SKM-1 treated with dmso at 0.1 percent for 144 hours (cell line): ENCODE measurements at regions not wholly inside any gene's neighbourhood (a gene's known extent, or its start where the extent isn't known, plus 50 kb on each side); places are given as distances from the start of the nearest gene placed in this dataset.
"Not testable (repeated sequence)": the region's sequence is repeated elsewhere in the genome, so short reads cannot be mapped to it uniquely, and the experiment has no call there.

ENCODE experiments used
- DNase-seq: peaks from one replicate; lab custom pipeline; 2025; ENCODE audit not compliant: unreplicated experiment; lab: John Stamatoyannopoulos, UW

GRCh38 chr14:27211741-27212140, 613.9 kb upstream of the NOVA1 start:
- no peak for DNase-seq

- DNase-seq, result no peak
Measured at GRCh38 chr14:27222671-27223070, 624.8 kb upstream of the NOVA1 start.

GRCh38 chr14:27223906-27224305, 626.1 kb upstream of the NOVA1 start:
- no peak for DNase-seq

DNA sequence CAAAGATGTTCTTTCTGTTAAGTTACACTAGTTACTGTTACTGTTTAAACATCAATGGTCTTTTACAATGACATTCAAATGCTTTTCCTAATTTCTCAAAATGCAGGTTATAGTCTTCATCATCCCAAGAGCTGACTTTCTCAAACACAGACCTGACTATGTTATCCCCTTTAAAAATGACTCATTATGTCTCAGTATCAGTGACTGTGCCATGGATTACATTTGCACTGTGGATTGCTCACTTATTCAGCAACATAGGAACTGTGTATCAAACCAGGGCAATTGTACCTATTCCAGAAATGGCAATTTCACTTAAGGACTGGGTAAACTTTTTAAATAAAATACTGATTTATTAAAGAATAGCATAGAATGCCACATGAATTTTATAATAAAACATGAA, 630.2 kb upstream of the NOVA1 start:
- DNase-seq, result no peak

DNA sequence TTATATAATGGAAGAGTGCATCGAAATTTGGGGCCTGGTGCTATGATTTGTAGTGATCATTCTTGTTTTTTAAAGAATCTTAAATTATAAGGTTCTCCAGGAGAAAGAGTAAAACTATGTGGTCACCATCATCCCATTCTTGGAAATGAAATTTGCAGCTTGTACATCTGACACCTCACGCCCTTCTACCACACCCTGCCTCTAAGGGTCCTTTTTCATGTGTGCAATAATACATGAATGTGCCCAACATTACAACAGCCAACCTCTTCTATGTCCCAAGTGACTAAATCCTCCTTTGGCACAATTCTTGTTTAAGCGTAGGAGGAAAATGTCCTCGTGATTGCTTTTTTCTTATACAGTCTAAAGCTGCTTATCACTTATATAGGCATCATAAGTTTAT, 636.5 kb upstream of the NOVA1 start:
- DNase-seq, result no peak

DNA sequence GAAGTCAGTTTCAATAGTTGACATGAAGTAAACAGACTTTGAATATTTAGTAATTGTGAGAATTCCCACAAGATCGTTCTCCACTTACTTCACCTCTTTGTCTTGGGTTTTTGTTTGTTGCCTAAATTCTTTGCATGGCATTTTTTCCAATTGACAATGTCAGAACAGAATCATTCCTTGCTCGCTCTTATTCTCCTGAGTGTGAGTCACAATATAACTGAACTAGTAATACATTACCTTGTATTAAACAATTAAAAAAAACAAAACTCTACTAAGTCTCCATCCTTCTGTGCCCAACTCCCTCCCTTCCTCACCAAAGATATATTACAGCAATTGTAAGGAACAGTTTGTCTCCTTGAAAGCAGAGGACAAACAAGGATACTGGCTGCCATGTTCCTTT, 638.8 kb upstream of the NOVA1 start:
- no peak for DNase-seq

GRCh38 chr14:27242874-27243273, 645.0 kb upstream of the NOVA1 start:
- DNase-seq, result no peak

DNA sequence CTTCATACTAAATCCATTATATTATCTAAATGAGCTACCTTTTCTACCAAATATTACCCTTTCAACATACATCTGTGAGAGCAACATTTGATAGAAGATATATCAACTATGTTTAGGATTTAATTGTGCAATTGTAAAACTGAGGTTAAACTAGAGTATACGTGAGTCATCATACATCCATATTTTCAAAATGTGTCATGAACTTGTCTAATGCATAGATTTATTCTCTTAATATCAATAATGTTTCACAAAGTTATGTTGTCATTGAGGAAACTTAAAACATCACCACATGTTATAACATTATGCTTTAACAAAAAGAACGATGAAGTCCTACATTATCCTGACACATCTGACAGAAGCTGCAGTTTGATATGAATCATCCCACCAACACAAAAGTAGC, 645.5 kb upstream of the NOVA1 start:
- no peak for DNase-seq

DNA sequence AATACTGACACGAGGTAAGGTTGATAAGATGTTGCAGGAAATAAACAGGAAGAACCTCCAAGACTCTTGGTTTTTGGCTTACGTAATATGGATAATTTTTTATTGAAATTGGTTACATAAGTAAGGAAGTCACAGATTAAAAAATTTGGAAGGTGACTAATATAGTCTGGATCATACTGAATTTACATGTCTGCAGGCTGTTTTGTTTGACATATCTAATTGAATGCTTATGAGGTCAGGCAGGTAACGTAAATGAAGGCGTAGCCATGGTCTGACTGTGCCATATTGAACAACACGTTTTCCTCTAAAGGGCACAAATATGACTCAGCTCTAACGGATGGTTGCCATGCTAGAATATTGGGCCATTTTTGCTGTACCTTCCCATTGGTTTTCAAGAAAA, 648.1 kb upstream of the NOVA1 start:
- no peak for DNase-seq

GRCh38 chr14:27253966-27254365, 656.1 kb upstream of the NOVA1 start:
- DNase-seq, result no peak

- no peak for DNase-seq
Measured at GRCh38 chr14:27256805-27257204, 659.0 kb upstream of the NOVA1 start.

DNA sequence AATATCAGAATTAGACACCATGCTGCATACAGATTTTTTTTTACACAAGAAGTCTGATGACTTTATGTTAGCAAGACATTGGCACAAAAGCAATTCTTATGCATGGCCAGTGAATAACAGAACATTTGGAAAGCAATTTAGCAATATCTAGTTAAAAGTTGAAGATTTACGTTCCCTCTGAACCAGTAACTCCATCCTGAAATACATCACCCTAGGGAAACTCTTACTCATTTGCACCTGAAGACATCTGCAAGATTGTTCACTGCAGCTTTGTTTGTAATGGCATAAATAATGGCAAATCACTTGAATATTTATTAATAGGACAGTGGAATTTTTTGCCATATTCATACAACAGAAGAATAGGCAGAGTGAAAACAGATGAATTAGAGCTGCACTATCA, 670.0 kb upstream of the NOVA1 start:
- no peak for DNase-seq

DNA sequence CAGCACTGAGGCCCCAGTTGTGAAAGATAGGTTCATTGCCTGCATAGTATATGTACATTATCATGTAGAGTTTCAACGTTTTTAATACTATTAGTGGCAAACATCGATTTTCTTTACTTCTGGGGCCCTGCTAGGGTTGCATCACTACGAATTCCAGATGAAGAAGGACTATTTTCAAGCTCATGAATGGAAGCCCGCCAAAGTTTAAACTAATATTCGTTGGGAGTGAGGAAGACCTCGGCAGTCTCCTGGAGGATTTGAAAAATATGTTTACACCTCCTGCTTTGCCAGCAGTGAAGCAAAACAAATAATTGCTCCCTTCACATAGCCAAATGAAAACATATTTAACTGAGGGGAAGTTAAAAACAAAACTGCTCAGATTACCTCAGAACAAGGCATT, 672.9 kb upstream of the NOVA1 start:
- DNase-seq, result no peak

DNA sequence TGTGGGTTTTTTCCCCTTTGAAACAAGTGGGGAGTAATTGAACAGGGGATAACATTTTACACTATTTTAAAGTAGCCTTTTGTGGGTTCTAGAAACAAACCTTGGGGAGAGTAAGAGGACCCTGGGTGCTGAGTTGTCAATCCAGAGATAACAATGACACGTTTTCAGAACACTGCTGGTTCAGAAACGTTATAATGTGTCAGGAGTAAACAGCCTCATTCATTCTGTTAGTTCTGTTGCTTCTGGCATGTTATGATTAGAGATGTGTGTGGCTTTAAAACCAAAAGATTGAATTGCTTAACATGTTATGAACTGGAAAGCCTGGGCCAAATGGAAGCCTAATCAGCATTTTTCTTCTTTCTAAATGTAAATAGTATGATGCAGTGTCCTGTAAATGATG, 680.5 kb upstream of the NOVA1 start:
- no peak for DNase-seq

DNA sequence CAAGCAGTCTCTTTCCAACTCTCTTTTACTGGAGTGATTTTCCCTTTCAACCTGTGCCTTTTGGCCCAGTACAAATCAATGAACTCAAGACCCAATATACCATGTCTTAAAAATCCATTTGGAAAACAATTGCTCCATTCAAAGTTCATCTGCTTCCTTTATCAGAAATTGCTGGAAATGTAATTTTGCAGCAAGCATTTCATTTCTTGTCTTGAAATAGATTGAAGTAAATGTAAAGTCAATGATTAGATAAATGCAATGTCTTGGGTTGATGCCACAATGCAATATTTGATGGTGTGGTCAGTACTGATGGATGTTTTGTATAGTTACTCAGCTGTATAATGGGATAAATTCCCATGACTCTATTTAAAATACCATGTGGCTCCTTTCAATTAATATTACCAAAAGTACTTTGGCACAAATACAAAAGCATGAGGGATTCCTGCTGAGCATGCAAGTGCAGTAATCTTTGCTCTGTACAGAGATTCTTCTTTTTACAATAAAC, 707.7 kb upstream of the NOVA1 start:
- DNase-seq, result no peak

DNA sequence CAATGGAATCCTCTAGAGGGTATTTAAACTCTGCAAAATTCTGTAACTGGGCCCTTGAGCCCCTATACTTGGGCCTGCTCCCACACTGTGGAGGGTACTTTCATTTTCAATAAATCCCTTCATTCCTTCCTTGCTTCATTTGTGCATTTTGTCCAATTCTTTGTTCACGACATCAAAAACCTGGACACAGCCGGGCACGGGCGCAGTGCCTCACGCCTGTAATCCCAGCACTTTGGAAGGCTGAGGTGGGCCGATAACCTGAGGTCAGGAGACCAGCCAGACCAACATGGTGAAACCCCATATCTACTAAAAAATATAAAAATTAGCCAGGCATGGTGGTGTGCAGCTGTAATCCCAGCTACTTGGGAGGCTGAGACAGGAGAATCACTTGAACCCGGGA, 714.9 kb upstream of the NOVA1 start:
- not testable (repeated sequence) for DNase-seq

DNA sequence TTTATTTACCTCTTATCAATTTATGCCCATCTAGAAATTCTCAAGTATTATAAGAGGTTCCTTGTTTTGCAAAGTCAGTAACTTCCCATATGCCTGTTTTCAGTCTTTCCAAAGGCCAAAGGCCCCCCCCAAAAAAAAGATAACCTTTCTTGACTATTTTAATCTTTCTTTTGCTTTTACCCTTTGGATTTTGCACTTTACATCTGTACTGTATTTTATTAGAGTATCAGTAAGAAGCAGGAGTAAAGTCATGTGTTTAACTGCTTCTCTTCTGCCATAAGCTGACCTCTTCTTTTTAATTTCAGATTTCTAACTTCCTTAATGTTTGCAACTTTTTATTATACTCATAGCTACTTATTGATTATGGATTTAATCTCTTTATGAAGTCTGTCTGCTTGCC, 716.4 kb upstream of the NOVA1 start:
- DNase-seq, result no peak

GRCh38 chr14:27315477-27315876, 717.6 kb upstream of the NOVA1 start:
- no peak for DNase-seq

GRCh38 chr14:27315947-27316346, 718.1 kb upstream of the NOVA1 start:
- no peak for DNase-seq

- DNase-seq, result no peak
Measured at GRCh38 chr14:27318774-27319420, 721.1 kb upstream of the NOVA1 start.

- DNase-seq, result no peak
Measured at GRCh38 chr14:27320261-27320660, 722.4 kb upstream of the NOVA1 start.

GRCh38 chr14:27327095-27327494, 729.3 kb upstream of the NOVA1 start:
- no peak for DNase-seq

- DNase-seq, result no peak
Measured at GRCh38 chr14:27338012-27338411, 740.2 kb upstream of the NOVA1 start.
